ENCODE measurements at regions not wholly inside any gene's neighbourhood (a gene's known extent, or its start where the extent isn't known, plus 50 kb on each side); places are given as distances from the start of the nearest gene placed in this dataset.

DNA sequence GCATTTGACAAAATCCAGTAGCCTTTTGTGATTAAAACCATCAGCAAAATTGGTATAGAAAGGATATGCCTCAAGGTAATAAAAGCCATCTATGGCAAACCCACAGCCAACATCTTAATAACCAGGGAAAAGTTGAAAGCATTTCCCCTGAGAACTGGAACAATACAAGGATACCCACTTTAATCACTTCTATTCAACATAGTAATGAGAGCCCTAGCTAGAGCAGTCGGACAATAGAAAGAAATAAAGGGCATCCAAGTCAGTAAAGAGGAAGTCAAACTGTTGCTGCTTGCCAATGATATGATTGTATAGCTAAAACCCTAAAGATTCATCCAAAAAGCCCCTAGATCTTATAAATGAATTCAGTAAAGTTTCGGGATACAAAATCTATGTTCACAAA, 1510.3 kb downstream of the PCDH9 start:
- TF ChIP-seq, protein P1, sequence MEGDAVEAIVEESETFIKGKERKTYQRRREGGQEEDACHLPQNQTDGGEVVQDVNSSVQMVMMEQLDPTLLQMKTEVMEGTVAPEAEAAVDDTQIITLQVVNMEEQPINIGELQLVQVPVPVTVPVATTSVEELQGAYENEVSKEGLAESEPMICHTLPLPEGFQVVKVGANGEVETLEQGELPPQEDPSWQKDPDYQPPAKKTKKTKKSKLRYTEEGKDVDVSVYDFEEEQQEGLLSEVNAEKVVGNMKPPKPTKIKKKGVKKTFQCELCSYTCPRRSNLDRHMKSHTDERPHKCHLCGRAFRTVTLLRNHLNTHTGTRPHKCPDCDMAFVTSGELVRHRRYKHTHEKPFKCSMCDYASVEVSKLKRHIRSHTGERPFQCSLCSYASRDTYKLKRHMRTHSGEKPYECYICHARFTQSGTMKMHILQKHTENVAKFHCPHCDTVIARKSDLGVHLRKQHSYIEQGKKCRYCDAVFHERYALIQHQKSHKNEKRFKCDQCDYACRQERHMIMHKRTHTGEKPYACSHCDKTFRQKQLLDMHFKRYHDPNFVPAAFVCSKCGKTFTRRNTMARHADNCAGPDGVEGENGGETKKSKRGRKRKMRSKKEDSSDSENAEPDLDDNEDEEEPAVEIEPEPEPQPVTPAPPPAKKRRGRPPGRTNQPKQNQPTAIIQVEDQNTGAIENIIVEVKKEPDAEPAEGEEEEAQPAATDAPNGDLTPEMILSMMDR (IDR thresholded peaks at IDR 0.05; ENCODE audit: insufficient read depth, low read depth, low read length): no peak
- TF ChIP-seq EZH2 (IDR thresholded peaks at IDR 0.05; ENCODE audit: insufficient read depth, low read length): no peak

All from astrocyte (in vitro differentiated cells and primary cell).